Lower leg skin (tissue), 3 donors: ENCODE measurements at regions not wholly inside any gene's neighbourhood (a gene's known extent, or its start where the extent isn't known, plus 50 kb on each side); places are given as distances from the start of the nearest gene placed in this dataset.
"Not testable (repeated sequence)": the region's sequence is repeated elsewhere in the genome, so short reads cannot be mapped to it uniquely, and the experiment has no call there.

Experiments used
- POLR2A ChIP-seq, 2 donors: fragments of 450-650 bp; IDR thresholded peaks; one replicate each; pipeline ENCODE4 v1.6.1; 2016 to 2017; ENCODE audit warnings: antibody characterized with exemption in 2 of 2, mild to moderate bottlenecking in 1 of 2, moderate library complexity in 1 of 2
- TF ChIP-seq, protein P1 (sequence below), 3 donors: fragments of 450-650 bp; IDR thresholded peaks; one replicate each; pipeline ENCODE4 v1.5.1; 2016; ENCODE audit warnings: antibody characterized with exemption in 3 of 3, mild to moderate bottlenecking in 3 of 3, moderate library complexity in 2 of 3

DNA sequence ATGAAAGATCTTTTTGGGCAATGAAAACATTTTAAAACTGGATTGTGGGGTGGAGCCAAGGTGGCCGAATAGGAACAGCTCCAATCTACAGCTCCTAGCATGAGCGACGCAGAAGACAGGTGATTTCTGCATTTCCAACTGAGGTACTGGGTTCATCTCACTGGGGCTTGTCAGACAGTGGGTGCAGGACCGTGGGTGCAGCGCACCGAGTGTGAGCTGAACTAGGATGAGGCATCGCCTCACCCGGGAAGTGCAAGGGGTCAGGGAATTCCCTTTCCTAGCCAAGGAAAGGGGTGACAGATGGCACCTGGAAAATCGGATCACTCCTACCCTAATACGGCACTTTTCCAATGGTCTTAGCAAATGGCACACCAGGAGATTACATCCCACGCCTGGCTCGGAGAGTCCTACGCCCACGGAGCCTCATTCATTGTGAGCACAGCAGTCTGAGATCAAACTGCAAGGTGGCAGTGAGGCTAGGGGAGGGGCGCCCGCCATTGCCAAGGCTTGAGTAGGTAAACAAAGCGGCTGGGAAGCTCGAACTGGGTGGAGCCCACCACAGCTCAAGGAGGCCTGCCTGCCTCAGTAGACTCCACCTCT, 84.3 kb upstream of the FANCL start:
- TF ChIP-seq, protein P1, sequence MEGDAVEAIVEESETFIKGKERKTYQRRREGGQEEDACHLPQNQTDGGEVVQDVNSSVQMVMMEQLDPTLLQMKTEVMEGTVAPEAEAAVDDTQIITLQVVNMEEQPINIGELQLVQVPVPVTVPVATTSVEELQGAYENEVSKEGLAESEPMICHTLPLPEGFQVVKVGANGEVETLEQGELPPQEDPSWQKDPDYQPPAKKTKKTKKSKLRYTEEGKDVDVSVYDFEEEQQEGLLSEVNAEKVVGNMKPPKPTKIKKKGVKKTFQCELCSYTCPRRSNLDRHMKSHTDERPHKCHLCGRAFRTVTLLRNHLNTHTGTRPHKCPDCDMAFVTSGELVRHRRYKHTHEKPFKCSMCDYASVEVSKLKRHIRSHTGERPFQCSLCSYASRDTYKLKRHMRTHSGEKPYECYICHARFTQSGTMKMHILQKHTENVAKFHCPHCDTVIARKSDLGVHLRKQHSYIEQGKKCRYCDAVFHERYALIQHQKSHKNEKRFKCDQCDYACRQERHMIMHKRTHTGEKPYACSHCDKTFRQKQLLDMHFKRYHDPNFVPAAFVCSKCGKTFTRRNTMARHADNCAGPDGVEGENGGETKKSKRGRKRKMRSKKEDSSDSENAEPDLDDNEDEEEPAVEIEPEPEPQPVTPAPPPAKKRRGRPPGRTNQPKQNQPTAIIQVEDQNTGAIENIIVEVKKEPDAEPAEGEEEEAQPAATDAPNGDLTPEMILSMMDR (IDR thresholded peaks at IDR 0.05): not testable (repeated sequence)
- TF ChIP-seq POLR2A (IDR thresholded peaks at IDR 0.05): not testable (repeated sequence)
